ENCODE measurements at regions not wholly inside any gene's neighbourhood (a gene's known extent, or its start where the extent isn't known, plus 50 kb on each side); places are given as distances from the start of the nearest gene placed in this dataset.

- Histone ChIP-seq H4K20me1 (ENCODE audit: insufficient read depth) (no peaks in the 10 kb centered on the region), H3K27me3 (ENCODE audit: insufficient read depth, low read length) (no peaks in the 10 kb centered on the region), H3K9ac (ENCODE audit: low read length) (no peak overlapping the region), H3K9me3 (ENCODE audit: control insufficient read depth in 1 of 2, insufficient read depth in 1 of 2, low read depth in 1 of 2, low read length in 2 of 2) (no peaks in the 10 kb centered on the region; a peak in 1 of 4 replicates), H3K27ac (ENCODE audit: low read depth, low read length) (no peak overlapping the region), H3K79me2 (ENCODE audit: insufficient read depth, low read length) (no peaks in the 10 kb centered on the region), H2AFZ (ENCODE audit: low read depth, low read length, poor library complexity, severe bottlenecking) (no peak overlapping the region), H3K9me2 (ENCODE audit: insufficient read depth) (no peaks in the 10 kb centered on the region), H3K4me1 (ENCODE audit: control insufficient read depth in 1 of 2, insufficient read depth in 2 of 2, low read length in 2 of 2) (no peaks in the 10 kb centered on the region), H3K4me3 (replicated peaks in 1 of 2; ENCODE audit: low read depth in 1 of 2, low read length in 2 of 2) (no peak overlapping the region), H3K4me2 (ENCODE audit: low read length) (no peak overlapping the region), H3K36me3 (ENCODE audit: control insufficient read depth in 1 of 2, insufficient read depth in 2 of 2, low read length in 2 of 2) (no peaks in the 10 kb centered on the region)
- no peak for DNase-seq (ENCODE audit: low read depth, low spot score)
- ChIA-PET CTCF (no interaction called here), POLR2A (no interaction called here), RAD21 (ENCODE audit: low non-redundant PET in 1 of 2, low total read pairs in 2 of 2, uncharacterized antibody in 2 of 2, unreplicated experiment in 2 of 2) (no interaction called here)
- no TSS peak for BruUV-seq (replicated peaks)
- TF ChIP-seq EGR1 (IDR thresholded peaks at IDR 0.05; ENCODE audit: low read depth) (no peak), EZH2phosphoT487 (IDR thresholded peaks at IDR 0.05; ENCODE audit: borderline replicate concordance) (no peak), POLR2A (IDR thresholded peaks at IDR 0.05; ENCODE audit: borderline replicate concordance, extremely low read depth, insufficient read depth, insufficient read length) (no peak), JUND (IDR thresholded peaks at IDR 0.05) (no peak), SRF (IDR thresholded peaks at IDR 0.05; ENCODE audit: low read depth) (no peak), ELF1 (IDR thresholded peaks at IDR 0.05; ENCODE audit: borderline replicate concordance, low read depth) (no peak), CEBPB (IDR thresholded peaks at IDR 0.05; ENCODE audit: low read depth) (no peak), FOSL1 (IDR thresholded peaks at IDR 0.05; ENCODE audit: low read depth) (no peak)
- no peak for ATAC-seq
- intact Hi-C loops (cut with micrococcal nuclease), result no loop called here
Measured at GRCh38 chr2:14867853-14868252, 235.3 kb downstream of the LRATD1 start.

GRCh38 chr2:14872779-14873325 lies 240.3 kb downstream of the LRATD1 start:
- Histone ChIP-seq H3K36me3 (ENCODE audit: control insufficient read depth in 1 of 2, insufficient read depth in 2 of 2, low read length in 2 of 2) (no peaks in the 10 kb centered on the region), H2AFZ (ENCODE audit: low read depth, low read length, poor library complexity, severe bottlenecking) (no peak overlapping the region), H3K27me3 (ENCODE audit: insufficient read depth, low read length) (no peaks in the 10 kb centered on the region), H3K9me3 (ENCODE audit: control insufficient read depth in 1 of 2, insufficient read depth in 1 of 2, low read depth in 1 of 2, low read length in 2 of 2) (no peaks in the 10 kb centered on the region; a peak in 1 of 4 replicates), H3K27ac (ENCODE audit: low read depth, low read length) (no peak overlapping the region), H4K20me1 (ENCODE audit: insufficient read depth) (no peaks in the 10 kb centered on the region; the same call in 1 of the 2 replicates), H3K4me1 (ENCODE audit: control insufficient read depth in 1 of 2, insufficient read depth in 2 of 2, low read length in 2 of 2) (no peaks in the 10 kb centered on the region), H3K4me3 (replicated peaks in 1 of 2; ENCODE audit: low read depth in 1 of 2, low read length in 2 of 2) (no peak overlapping the region), H3K79me2 (ENCODE audit: insufficient read depth, low read length) (no peaks in the 10 kb centered on the region), H3K9ac (ENCODE audit: low read length) (no peak overlapping the region), H3K4me2 (ENCODE audit: low read length) (no peak overlapping the region), H3K9me2 (ENCODE audit: insufficient read depth) (no peaks in the 10 kb centered on the region)
- ChIA-PET RAD21 (ENCODE audit: low non-redundant PET in 1 of 2, low total read pairs in 2 of 2, uncharacterized antibody in 2 of 2, unreplicated experiment in 2 of 2) (no interaction called here), POLR2A (no interaction called here), CTCF (no interaction called here)
- ATAC-seq, result no peak
- BruUV-seq (replicated peaks), result no TSS peak
- no peak for DNase-seq (ENCODE audit: low read depth, low spot score)
- intact Hi-C loops (cut with micrococcal nuclease), result no loop called here
- no peak for TF ChIP-seq EGR1 (IDR thresholded peaks at IDR 0.05; ENCODE audit: low read depth)
- TF ChIP-seq EZH2 (IDR thresholded peaks at IDR 0.05), result no peak
- no peak for TF ChIP-seq SIN3A (IDR thresholded peaks at IDR 0.05; ENCODE audit: low read depth)
- no peak for TF ChIP-seq FOSL1 (IDR thresholded peaks at IDR 0.05; ENCODE audit: low read depth)
- no peak for TF ChIP-seq ZNF274 (IDR thresholded peaks at IDR 0.05; ENCODE audit: low read depth, low read length)
- TF ChIP-seq SRF (IDR thresholded peaks at IDR 0.05; ENCODE audit: low read depth), result no peak
- TF ChIP-seq RAD21 (IDR thresholded peaks at IDR 0.05; ENCODE audit: low read depth), result no peak
- TF ChIP-seq CTCF (IDR thresholded peaks at IDR 0.05 in 2 of 3, conservative IDR thresholded peaks at IDR 0.05 in 1 of 3; ENCODE audit: borderline replicate concordance in 1 of 3, insufficient read depth in 1 of 3, low read depth in 2 of 3, low read length in 2 of 3), result no peak
- TF ChIP-seq MAX (IDR thresholded peaks at IDR 0.05), result no peak
- no peak for TF ChIP-seq POLR2A (IDR thresholded peaks at IDR 0.05; ENCODE audit: borderline replicate concordance, extremely low read depth, insufficient read depth, insufficient read length)
- TF ChIP-seq REST (IDR thresholded peaks at IDR 0.05; ENCODE audit: low read depth), result no peak
- no peak for TF ChIP-seq POLR2AphosphoS5 (IDR thresholded peaks at IDR 0.05; ENCODE audit: low read depth, low read length)
